SK-N-SH treated with all-trans-retinoic acid at 6 μM for 48 hours (cell line): ENCODE measurements at regions not wholly inside any gene's neighbourhood (a gene's known extent, or its start where the extent isn't known, plus 50 kb on each side); places are given as distances from the start of the nearest gene placed in this dataset.
A peak's percentile ranks its signal among the peaks of the same experiment; 100 is the strongest.

Source experiments
- ATAC-seq: fragments of 200-7000 bp; cut with Tn5 transposase; 3 replicates; pipeline ENCODE4 v1.9.1; 2020; ENCODE audit warnings: mild to moderate bottlenecking, moderate library complexity
- CSDC2 ChIP-seq: fragments of 250-450 bp; sonication (Bioruptor Pico); IDR thresholded peaks from 2 replicates; pipeline ENCODE4 v1.5.0; 2020; ENCODE audit warnings: mild to moderate bottlenecking, moderate library complexity
- ISL1 ChIP-seq: fragments of 250-450 bp; sonication (Bioruptor Pico); IDR thresholded peaks from 2 replicates; pipeline ENCODE4 v2.1.2; 2022; ENCODE audit warnings: mild to moderate bottlenecking, moderate library complexity
- OSR1 ChIP-seq: fragments of 250-450 bp; sonication (Bioruptor Pico); IDR thresholded peaks from 2 replicates; pipeline ENCODE4 v1.8.0; 2022; ENCODE audit warnings: moderate library complexity, mild to moderate bottlenecking, inconsistent platforms
- RARB ChIP-seq: fragments of 250-450 bp; sonication (Bioruptor Pico); IDR thresholded peaks from 2 replicates; pipeline ENCODE4 v1.8.0; 2021; ENCODE audit warnings: mild to moderate bottlenecking, moderate library complexity
- SNAI2 ChIP-seq: fragments of 250-450 bp; sonication (Bioruptor Pico); IDR thresholded peaks from 2 replicates; pipeline ENCODE4 v1.5.0; 2020; ENCODE audit warnings: mild to moderate bottlenecking, moderate library complexity
- TCF4 ChIP-seq: fragments of 250-450 bp; sonication (Bioruptor Pico); IDR thresholded peaks from 2 replicates; pipeline ENCODE4 v1.8.0; 2021; ENCODE audit warnings: mild to moderate bottlenecking, moderate library complexity, borderline replicate concordance
- TOX ChIP-seq: fragments of 250-450 bp; sonication (Bioruptor Pico); IDR thresholded peaks from 2 replicates; pipeline ENCODE4 v1.8.0; 2021; ENCODE audit warnings: mild to moderate bottlenecking, moderate library complexity, borderline replicate concordance
- ZC3H10 ChIP-seq: fragments of 250-450 bp; sonication (Bioruptor Pico); IDR thresholded peaks from 2 replicates; pipeline ENCODE4 v1.5.1; 2021; ENCODE audit warnings: mild to moderate bottlenecking, moderate library complexity
- ZFP30 ChIP-seq: fragments of 450-650 bp; formaldehyde crosslinking; IDR thresholded peaks from 2 replicates; pipeline ENCODE4 v1.5.0; 2022; ENCODE audit warnings: mild to moderate bottlenecking, moderate library complexity
- ZNF565 ChIP-seq: fragments of 450-650 bp; formaldehyde crosslinking; conservative IDR thresholded peaks from 2 replicates; pipeline ENCODE4 v1.5.0; 2020; ENCODE audit warnings: low read depth, mild to moderate bottlenecking, moderate library complexity
- ZNF70 ChIP-seq: fragments of 450-650 bp; formaldehyde crosslinking; IDR thresholded peaks from 2 replicates; pipeline ENCODE4 v1.5.0; 2020; ENCODE audit warnings: mild to moderate bottlenecking, moderate library complexity
- ZNF8 ChIP-seq: fragments of 450-650 bp; formaldehyde crosslinking; IDR thresholded peaks from 2 replicates; pipeline ENCODE4 v1.5.0; 2020; ENCODE audit warnings: mild to moderate bottlenecking, moderate library complexity
- TF ChIP-seq, protein P1 (sequence below): fragments of 250-450 bp; sonication (Bioruptor Pico); IDR thresholded peaks from 2 replicates; pipeline ENCODE4 v1.5.0; 2020; ENCODE audit warnings: mild to moderate bottlenecking, moderate library complexity
- TF ChIP-seq, protein P2 (sequence below): fragments of 250-450 bp; sonication (Bioruptor Pico); IDR thresholded peaks from 2 replicates; pipeline ENCODE4 v1.5.1; 2021; ENCODE audit warnings: mild to moderate bottlenecking, moderate library complexity
- TF ChIP-seq, protein P3 (sequence below): fragments of 250-450 bp; sonication (Bioruptor Pico); IDR thresholded peaks from 2 replicates; pipeline ENCODE4 v1.8.0; 2021; ENCODE audit warnings: low read depth, mild to moderate bottlenecking, moderate library complexity, borderline replicate concordance
- TF ChIP-seq, protein P4 (sequence below): fragments of 250-450 bp; sonication (Bioruptor Pico); IDR thresholded peaks from 2 replicates; pipeline ENCODE4 v1.8.0; 2020; ENCODE audit warnings: mild to moderate bottlenecking, moderate library complexity, borderline replicate concordance

DNA sequence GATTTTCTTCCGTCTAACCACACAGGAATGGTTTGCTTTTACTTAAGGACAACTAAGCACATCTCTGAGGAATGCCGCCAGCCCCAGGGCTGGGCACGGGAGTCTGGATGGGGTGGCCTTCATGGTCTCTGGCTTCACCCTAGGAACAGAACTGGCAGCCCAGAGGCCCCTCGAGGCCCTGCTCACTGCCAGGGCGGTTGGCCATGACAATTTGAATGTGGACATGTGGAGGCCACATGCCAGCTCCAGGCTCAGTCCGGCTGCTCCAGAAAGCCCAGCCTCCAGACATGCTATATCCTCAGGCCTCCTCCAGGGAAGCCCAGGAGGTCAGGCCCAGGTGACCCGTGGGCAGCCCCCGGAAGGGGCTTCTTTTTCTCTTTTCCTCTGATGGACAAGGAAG is 84.0 kb upstream of the FGF3 start (continued):
- TF ChIP-seq, protein P1, sequence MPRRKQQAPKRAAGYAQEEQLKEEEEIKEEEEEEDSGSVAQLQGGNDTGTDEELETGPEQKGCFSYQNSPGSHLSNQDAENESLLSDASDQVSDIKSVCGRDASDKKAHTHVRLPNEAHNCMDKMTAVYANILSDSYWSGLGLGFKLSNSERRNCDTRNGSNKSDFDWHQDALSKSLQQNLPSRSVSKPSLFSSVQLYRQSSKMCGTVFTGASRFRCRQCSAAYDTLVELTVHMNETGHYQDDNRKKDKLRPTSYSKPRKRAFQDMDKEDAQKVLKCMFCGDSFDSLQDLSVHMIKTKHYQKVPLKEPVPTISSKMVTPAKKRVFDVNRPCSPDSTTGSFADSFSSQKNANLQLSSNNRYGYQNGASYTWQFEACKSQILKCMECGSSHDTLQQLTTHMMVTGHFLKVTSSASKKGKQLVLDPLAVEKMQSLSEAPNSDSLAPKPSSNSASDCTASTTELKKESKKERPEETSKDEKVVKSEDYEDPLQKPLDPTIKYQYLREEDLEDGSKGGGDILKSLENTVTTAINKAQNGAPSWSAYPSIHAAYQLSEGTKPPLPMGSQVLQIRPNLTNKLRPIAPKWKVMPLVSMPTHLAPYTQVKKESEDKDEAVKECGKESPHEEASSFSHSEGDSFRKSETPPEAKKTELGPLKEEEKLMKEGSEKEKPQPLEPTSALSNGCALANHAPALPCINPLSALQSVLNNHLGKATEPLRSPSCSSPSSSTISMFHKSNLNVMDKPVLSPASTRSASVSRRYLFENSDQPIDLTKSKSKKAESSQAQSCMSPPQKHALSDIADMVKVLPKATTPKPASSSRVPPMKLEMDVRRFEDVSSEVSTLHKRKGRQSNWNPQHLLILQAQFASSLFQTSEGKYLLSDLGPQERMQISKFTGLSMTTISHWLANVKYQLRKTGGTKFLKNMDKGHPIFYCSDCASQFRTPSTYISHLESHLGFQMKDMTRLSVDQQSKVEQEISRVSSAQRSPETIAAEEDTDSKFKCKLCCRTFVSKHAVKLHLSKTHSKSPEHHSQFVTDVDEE, result no peak
- no peak for TF ChIP-seq CSDC2 (CRISPR knock-in tag)

DNA sequence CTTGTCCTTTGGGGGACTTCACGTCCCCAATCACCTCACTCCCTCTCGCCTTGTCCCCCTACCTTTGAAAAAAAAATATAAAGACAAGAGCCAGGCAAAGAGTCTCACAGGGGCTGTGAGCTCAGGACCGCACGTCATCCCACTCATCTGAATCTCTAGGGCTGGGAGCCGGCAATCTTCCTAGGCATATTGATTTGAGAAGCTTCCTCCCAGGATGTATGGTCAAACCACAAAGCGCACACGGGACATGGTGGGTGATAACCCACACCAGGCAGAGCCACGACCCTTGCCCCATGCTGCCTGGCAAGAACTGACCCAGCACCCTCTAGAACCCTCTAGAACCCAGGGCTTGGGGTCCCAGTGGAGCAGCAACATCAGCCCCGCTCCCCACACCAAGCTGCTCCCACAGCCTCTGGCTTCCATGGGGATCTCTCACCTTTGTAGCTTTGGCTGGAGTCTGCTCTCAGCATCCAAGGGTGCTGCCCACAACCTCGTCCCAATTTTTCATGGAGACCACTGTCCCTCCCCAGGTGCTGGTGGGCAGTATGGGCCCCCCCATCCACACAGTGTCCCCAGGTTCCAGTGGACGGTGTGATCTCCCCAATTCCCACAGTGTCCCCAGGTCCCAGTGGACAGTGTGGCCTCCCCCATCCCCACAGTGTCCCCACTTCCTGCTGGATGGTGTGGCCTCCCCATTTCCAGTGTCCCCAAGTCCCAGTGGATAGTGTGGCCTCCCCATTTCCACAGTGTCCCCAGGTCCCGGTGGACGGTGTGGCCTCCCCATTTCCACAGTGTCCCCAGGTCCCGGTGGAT is 85.2 kb upstream of the FGF3 start:
- no peak for TF ChIP-seq RARB (CRISPR knock-in tag)
- TF ChIP-seq, protein P2, sequence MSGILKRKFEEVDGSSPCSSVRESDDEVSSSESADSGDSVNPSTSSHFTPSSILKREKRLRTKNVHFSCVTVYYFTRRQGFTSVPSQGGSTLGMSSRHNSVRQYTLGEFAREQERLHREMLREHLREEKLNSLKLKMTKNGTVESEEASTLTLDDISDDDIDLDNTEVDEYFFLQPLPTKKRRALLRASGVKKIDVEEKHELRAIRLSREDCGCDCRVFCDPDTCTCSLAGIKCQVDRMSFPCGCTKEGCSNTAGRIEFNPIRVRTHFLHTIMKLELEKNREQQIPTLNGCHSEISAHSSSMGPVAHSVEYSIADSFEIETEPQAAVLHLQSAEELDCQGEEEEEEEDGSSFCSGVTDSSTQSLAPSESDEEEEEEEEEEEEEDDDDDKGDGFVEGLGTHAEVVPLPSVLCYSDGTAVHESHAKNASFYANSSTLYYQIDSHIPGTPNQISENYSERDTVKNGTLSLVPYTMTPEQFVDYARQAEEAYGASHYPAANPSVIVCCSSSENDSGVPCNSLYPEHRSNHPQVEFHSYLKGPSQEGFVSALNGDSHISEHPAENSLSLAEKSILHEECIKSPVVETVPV (CRISPR knock-in tag), result no peak
- TF ChIP-seq TCF4 (CRISPR knock-in tag), result no peak
- TF ChIP-seq TOX (CRISPR knock-in tag), result no peak
- TF ChIP-seq, protein P3, sequence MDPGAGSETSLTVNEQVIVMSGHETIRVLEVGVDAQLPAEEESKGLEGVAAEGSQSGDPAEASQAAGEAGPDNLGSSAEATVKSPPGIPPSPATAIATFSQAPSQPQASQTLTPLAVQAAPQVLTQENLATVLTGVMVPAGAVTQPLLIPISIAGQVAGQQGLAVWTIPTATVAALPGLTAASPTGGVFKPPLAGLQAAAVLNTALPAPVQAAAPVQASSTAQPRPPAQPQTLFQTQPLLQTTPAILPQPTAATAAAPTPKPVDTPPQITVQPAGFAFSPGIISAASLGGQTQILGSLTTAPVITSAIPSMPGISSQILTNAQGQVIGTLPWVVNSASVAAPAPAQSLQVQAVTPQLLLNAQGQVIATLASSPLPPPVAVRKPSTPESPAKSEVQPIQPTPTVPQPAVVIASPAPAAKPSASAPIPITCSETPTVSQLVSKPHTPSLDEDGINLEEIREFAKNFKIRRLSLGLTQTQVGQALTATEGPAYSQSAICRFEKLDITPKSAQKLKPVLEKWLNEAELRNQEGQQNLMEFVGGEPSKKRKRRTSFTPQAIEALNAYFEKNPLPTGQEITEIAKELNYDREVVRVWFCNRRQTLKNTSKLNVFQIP (CRISPR knock-in tag), result no peak
- TF ChIP-seq ISL1, result no peak
- TF ChIP-seq ZNF8, result no peak
- no peak for TF ChIP-seq SNAI2 (CRISPR knock-in tag)
- TF ChIP-seq ZNF70 (CRISPR knock-in tag), result no peak
- TF ChIP-seq, protein P4, sequence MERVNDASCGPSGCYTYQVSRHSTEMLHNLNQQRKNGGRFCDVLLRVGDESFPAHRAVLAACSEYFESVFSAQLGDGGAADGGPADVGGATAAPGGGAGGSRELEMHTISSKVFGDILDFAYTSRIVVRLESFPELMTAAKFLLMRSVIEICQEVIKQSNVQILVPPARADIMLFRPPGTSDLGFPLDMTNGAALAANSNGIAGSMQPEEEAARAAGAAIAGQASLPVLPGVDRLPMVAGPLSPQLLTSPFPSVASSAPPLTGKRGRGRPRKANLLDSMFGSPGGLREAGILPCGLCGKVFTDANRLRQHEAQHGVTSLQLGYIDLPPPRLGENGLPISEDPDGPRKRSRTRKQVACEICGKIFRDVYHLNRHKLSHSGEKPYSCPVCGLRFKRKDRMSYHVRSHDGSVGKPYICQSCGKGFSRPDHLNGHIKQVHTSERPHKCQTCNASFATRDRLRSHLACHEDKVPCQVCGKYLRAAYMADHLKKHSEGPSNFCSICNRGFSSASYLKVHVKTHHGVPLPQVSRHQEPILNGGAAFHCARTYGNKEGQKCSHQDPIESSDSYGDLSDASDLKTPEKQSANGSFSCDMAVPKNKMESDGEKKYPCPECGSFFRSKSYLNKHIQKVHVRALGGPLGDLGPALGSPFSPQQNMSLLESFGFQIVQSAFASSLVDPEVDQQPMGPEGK (CRISPR knock-in tag), result no peak
- no peak for TF ChIP-seq ZNF565 (CRISPR knock-in tag)
- TF ChIP-seq OSR1 (CRISPR knock-in tag), result no peak
- TF ChIP-seq ZFP30 (CRISPR knock-in tag), result no peak
- TF ChIP-seq ZC3H10, result no peak
- ATAC-seq, result no peak

DNA sequence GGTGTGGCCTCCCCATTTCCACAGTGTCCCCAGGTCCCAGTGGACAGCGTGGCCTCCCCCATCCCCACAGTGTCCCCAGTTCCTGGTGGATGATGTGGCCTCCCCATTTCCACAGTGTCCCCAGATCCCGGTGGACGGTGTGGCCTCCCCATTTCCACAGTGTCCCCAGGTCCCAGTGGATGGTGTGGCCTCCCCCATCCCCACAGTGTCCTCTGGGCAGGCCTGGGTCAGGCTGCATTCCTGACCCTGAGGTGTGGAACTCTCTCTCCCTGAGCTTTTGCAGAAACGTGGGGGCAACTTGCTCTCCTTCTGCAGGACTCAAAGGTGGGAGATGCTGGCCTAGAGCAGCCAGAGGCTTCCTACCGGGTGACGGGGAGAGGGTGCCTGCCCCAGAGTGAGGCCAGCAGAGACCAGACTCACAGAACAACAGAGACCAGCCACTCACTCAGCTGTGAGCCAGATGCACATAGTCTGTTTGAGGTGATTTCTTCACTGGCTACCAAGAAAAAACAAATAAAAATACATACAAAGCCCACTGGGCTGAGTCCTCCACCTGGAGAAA is 85.8 kb upstream of the FGF3 start:
- TF ChIP-seq, protein P2 (CRISPR knock-in tag), result no peak
- TF ChIP-seq ZC3H10 (no peak), TCF4 (CRISPR knock-in tag) (no peak)
- peak; percentile 17; the same call in 1 of the 3 replicates for ATAC-seq
